K562 (cell line): ENCODE measurements at regions not wholly inside any gene's neighbourhood (a gene's known extent, or its start where the extent isn't known, plus 50 kb on each side); places are given as distances from the start of the nearest gene placed in this dataset.

Experiments
- BCL6 ChIP-seq: fragments of 250-450 bp; sonication (Bioruptor Pico); IDR thresholded peaks from 2 replicates; pipeline ENCODE4 v1.4.0; 2020
- MAX ChIP-seq: sonication (generic); formaldehyde crosslinking; IDR thresholded peaks from 2 replicates; pipeline ENCODE4 v1.9.0; 2022; ENCODE audit warnings: mild to moderate bottlenecking, missing genetic modification reagents
- NCOA1 ChIP-seq: fragments of 450-650 bp; IDR thresholded peaks from 2 replicates; pipeline ENCODE4 v1.6.1; 2016; ENCODE audit warnings: low read depth
- NFE2 ChIP-seq: IDR thresholded peaks from 2 replicates; pipeline ENCODE4 v1.6.1; 2014; ENCODE audit warnings: antibody characterized with exemption, low read depth
- PCBP1 ChIP-seq: fragments of 200-400 bp; formaldehyde crosslinking; IDR thresholded peaks from 2 replicates; pipeline ENCODE4 v1.6.1; 2018; ENCODE audit warnings: mild to moderate bottlenecking, low read depth, low read length; ENCODE audit not compliant: poor library complexity, severe bottlenecking
- PHF8 ChIP-seq: fragments of 200-600 bp; sonication (generic); IDR thresholded peaks from 2 replicates; pipeline ENCODE4 v1.6.1; 2012; ENCODE audit warnings: mixed run types, mild to moderate bottlenecking, inconsistent platforms, low read length, moderate library complexity, borderline replicate concordance
- SIN3B ChIP-seq: fragments of 450-650 bp; IDR thresholded peaks from 2 replicates; pipeline ENCODE4 v1.6.1; 2017; ENCODE audit warnings: low read depth, mild to moderate bottlenecking, moderate library complexity
- SMAD3 ChIP-seq: fragments of 450-650 bp; formaldehyde crosslinking; conservative IDR thresholded peaks from 2 replicates; pipeline ENCODE4 v1.4.0; 2020; ENCODE audit warnings: mild to moderate bottlenecking
- SP1 ChIP-seq: sonication (generic); formaldehyde crosslinking; IDR thresholded peaks from 2 replicates; pipeline ENCODE4 v1.8.1; 2022; ENCODE audit warnings: mild to moderate bottlenecking, missing genetic modification reagents
- STAT6 ChIP-seq: sonication (generic); formaldehyde crosslinking; IDR thresholded peaks from 2 replicates; pipeline ENCODE4 v1.8.1; 2023; ENCODE audit warnings: mild to moderate bottlenecking, missing genetic modification reagents
- TEAD4 ChIP-seq, 2 experiments: sonication (generic) in 1 of 2; formaldehyde crosslinking in 1 of 2; IDR thresholded peaks; 2 replicates each; pipeline versions ENCODE4 v1.6.1 to v1.8.0; 2012 to 2022; ENCODE audit warnings: borderline replicate concordance in 1 of 2, inconsistent platforms in 1 of 2, low read length in 1 of 2, mild to moderate bottlenecking in 1 of 2, missing genetic modification reagents in 1 of 2
- ZNF274 ChIP-seq: IDR thresholded peaks from 2 replicates; pipeline ENCODE4 v1.6.1; 2011; ENCODE audit warnings: low read depth, mild to moderate bottlenecking, low read length, moderate library complexity, borderline replicate concordance
- ZNF589 ChIP-seq: fragments of 200-800 bp; sonication (Bioruptor generic); IDR thresholded peaks from 2 replicates; pipeline ENCODE4 v1.6.1; 2016; ENCODE audit warnings: low read depth, missing genetic modification characterization, missing compliant biosample characterization
- ZNF780A ChIP-seq: fragments of 250-450 bp; sonication (Bioruptor Pico); IDR thresholded peaks from 2 replicates; pipeline ENCODE4 v1.5.0; 2021; ENCODE audit warnings: mild to moderate bottlenecking

DNA sequence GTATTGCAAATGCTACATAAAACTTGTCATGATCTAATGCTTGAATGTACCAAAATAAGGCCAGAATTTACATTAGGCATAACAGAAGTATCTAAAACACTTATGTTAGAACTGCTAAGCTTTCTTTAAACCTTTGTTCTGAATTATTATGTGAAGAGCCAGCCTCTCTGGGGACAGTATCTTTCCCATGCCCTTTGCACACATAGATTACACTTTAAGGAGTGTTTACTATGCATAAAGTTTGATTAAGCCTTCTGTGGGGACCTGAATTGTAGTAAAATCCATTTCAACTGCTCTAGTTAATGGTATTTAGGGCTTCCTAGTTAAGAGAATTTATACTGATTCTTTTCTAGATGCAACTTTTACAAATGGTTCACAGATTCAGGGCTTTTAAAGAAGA is 444.7 kb downstream of the IPMK start:
- TF ChIP-seq ZNF274: no peak
- no peak for TF ChIP-seq SMAD3 (CRISPR knock-in tag)
- TF ChIP-seq BCL6 (CRISPR knock-in tag): no peak
- no peak for TF ChIP-seq ZNF589
- TF ChIP-seq MAX (CRISPR knock-in tag): no peak
- TF ChIP-seq ZNF780A (CRISPR knock-in tag): no peak
- no peak for TF ChIP-seq STAT6 (CRISPR knock-in tag)
- TF ChIP-seq NFE2: no peak
- no peak for TF ChIP-seq NCOA1
- no peak for TF ChIP-seq SIN3B
- no peak for TF ChIP-seq TEAD4 (IDR thresholded peaks at IDR 0.05; ENCODE audit: low read length)
- no peak for TF ChIP-seq TEAD4 (CRISPR knock-in tag; IDR thresholded peaks at IDR 0.05; ENCODE audit: borderline replicate concordance)
- no peak for TF ChIP-seq SP1 (CRISPR knock-in tag)
- no peak for TF ChIP-seq PHF8
- TF ChIP-seq PCBP1: no peak
